VCaP (cell line): ENCODE measurements at regions not wholly inside any gene's neighbourhood (a gene's known extent, or its start where the extent isn't known, plus 50 kb on each side); places are given as distances from the start of the nearest gene placed in this dataset.
"Not testable (repeated sequence)": the region's sequence is repeated elsewhere in the genome, so short reads cannot be mapped to it uniquely, and the experiment has no call there.

ENCODE experiments used
- H3K27ac ChIP-seq: fragments of 450-650 bp; 2 replicates; pipeline ENCODE4 v1.5.1; 2017
- TF ChIP-seq, protein P1 (sequence below): fragments of 450-650 bp; conservative IDR thresholded peaks from 2 replicates; pipeline ENCODE4 v1.5.1; 2017; ENCODE audit warnings: mild to moderate bottlenecking, moderate library complexity

DNA sequence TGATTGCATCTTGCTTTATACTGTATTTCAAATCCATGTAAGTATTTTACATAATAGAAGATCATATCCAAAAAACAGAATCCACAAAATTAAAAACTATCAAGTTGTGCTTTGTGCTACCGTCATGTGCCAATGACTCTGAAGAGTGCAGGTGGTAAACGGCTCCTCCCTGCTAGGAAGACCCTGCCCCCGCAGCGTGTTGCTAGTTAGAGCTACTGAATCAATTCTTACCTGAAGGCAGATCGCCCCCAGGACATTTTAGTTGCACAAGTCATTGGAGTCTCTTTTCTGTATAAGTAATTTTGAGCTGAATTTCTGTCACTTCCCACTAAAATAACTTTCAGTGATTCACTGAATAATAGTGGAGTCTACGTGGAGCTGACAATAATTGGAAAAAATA is 599.5 kb upstream of the ZFP42 start:
- TF ChIP-seq, protein P1, sequence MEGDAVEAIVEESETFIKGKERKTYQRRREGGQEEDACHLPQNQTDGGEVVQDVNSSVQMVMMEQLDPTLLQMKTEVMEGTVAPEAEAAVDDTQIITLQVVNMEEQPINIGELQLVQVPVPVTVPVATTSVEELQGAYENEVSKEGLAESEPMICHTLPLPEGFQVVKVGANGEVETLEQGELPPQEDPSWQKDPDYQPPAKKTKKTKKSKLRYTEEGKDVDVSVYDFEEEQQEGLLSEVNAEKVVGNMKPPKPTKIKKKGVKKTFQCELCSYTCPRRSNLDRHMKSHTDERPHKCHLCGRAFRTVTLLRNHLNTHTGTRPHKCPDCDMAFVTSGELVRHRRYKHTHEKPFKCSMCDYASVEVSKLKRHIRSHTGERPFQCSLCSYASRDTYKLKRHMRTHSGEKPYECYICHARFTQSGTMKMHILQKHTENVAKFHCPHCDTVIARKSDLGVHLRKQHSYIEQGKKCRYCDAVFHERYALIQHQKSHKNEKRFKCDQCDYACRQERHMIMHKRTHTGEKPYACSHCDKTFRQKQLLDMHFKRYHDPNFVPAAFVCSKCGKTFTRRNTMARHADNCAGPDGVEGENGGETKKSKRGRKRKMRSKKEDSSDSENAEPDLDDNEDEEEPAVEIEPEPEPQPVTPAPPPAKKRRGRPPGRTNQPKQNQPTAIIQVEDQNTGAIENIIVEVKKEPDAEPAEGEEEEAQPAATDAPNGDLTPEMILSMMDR = no peak
- no peak overlapping the region for H3K27ac ChIP-seq

- not testable (repeated sequence) for H3K27ac ChIP-seq
Measured at GRCh38 chr4:187408447-187408846, 587.1 kb upstream of the ZFP42 start.

DNA sequence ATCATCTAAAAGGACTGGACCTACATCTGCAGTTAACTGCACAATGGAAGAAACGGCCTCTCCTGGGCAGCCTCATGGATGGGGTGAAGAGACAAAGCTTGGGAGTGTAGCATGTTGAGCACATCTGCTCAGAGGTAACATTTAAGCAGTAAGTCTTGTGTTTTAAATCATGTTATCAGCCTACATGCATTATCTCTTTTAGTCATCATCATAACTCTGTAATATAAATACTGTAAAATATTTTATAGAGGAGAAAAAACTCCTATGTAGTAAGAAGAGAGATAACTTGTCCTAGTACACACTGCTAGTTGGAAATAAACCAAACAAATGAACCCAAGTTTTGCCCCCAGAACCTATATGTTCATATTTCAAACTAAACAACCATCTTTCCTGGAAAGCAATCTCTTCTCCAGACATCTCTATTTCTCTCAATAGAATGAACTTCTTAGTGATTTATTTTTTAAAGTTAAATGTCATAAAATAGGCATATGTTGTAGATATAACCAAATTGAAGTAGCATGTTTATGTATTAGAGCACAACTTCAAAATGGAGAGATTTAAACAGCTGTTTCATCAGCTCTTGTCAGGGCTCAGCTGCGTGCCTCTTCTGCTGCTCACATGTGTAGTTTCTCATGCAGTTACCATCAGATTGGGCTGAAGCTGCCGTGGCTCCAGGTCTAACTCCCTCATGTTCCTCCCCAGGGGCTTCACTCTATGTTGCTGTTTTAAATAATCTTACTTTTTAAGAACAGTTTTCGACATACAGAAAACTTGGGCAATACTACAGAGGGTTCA is 581.8 kb upstream of the ZFP42 start:
- peak overlapping the region; percentile 95 for H3K27ac ChIP-seq
- TF ChIP-seq, protein P1 = no peak

- H3K27ac ChIP-seq = peak overlapping the region; percentile 95
- TF ChIP-seq, protein P1 = no peak
Measured at GRCh38 chr4:187414716-187415115, 580.9 kb upstream of the ZFP42 start.

DNA sequence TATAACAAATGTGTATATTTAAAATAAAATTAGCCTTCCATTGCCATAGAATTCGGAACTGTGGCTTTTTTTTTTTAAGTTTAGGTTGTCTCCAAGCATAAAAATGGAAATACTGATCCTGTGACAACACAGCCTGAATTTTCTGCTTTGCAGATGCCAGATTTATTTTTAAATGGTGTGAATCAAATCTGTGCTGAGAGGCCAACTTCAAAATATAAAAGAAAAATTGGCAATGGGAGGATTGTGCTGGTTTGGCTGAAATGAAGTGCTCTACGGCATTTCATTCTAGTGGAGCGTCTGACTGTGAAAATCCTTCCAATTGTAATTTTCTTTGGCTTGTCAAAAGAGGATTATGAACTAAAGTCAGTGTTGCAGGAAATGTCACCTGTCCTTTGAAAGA is 580.3 kb upstream of the ZFP42 start:
- TF ChIP-seq, protein P1 = no peak
- peak overlapping the region; percentile 95; the same call in 1 of the 2 replicates for H3K27ac ChIP-seq

DNA sequence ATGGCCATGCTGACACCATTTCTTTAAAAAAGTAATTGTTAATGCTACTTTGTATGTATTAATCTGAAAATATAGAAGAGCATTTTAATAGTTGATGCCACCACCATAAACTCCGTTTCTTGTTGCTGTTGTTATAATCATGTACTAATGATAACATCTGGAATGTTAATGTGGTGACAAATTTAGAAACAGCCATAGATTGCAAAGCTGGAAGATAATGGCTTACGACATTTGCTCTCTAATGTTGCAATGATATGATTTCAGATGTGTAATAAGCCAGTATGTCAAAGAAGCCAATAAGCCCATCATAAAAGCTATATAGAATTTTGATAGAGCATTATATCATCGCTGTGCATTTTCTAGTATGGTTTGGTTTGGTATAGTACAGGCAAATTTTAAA is 579.4 kb upstream of the ZFP42 start:
- TF ChIP-seq, protein P1 = no peak

GRCh38 chr4:187417721-187418120 is 577.9 kb upstream of the ZFP42 start:
- H3K27ac ChIP-seq = peak overlapping the region; percentile 95
- TF ChIP-seq, protein P1 = no peak

More for the DNA sequence above, 579.4 kb upstream of the ZFP42 start:
- peak overlapping the region; percentile 95 for H3K27ac ChIP-seq

DNA sequence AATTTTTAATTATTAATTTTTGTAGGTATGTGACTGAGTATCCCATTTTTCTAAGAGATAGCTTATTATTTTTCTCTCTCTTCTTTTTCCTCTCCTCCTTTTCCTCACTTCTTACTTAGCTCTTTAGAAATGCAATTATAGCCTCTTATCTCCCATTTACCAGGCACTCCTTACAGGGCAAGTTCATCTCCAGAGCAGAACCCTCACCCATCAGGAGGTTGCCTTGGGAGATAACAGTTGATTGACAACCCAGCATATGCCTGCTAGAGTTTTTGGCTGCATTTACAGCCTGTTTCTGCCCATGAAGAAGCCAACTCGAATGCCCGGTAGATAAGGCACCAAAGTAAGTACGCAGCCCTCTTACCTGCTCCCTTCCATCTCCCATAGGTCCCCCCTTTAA is 572.9 kb upstream of the ZFP42 start:
- TF ChIP-seq, protein P1 = no peak
- no peak overlapping the region for H3K27ac ChIP-seq
